ENCODE measurements at regions not wholly inside any gene's neighbourhood (a gene's known extent, or its start where the extent isn't known, plus 50 kb on each side); places are given as distances from the start of the nearest gene placed in this dataset.

DNA sequence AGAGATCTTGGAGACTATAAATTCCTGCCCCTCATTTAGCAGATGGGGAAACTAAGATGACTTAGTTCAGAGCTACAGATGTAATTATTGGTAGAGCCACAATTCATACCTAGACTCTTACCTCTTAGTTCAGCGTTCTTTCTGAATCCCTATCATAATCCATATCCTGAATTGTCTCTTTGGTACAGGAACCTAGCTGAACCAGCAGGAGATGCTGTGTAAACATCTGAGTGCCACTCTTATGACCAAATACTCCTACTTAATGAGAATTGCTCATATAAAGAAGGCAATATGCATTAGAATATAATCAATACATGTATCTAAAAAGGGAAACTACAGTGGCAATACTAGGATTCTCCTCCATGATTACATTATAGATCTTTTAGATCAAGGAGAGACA, 459.0 kb downstream of the SIPA1L2 start:
- Histone ChIP-seq H3K79me2 (ENCODE audit: control insufficient read depth, insufficient read depth, low read length) (no peaks in the 10 kb centered on the region), H3K9me3 (replicated peaks; ENCODE audit: control insufficient read depth, insufficient read depth, low read depth, low read length) (no peaks in the 10 kb centered on the region), H3K9ac (ENCODE audit: insufficient read depth in 1 of 2, low read depth in 2 of 2, low read length in 2 of 2) (no peak overlapping the region), H3K4me1 (replicated peaks in 1 of 2; ENCODE audit: control insufficient read depth in 2 of 2, insufficient read depth in 2 of 2, low read length in 2 of 2) (no peaks in the 10 kb centered on the region), H3K36me3 (ENCODE audit: control insufficient read depth, insufficient read depth, low read length) (no peaks in the 10 kb centered on the region), H3K9me1 (ENCODE audit: control insufficient read depth, insufficient read depth, low read length) (no peaks in the 10 kb centered on the region), H4K20me1 (replicated peaks; ENCODE audit: control insufficient read depth, insufficient read depth, low read length) (no peaks in the 10 kb centered on the region), H3K4me2 (ENCODE audit: insufficient read depth, low read length) (no peak overlapping the region), H3K4me3 (no peak overlapping the region), H3K27ac (ENCODE audit: extremely low read depth, low read depth, low read length) (no peak overlapping the region), H3K27me3 (ENCODE audit: control insufficient read depth in 2 of 2, insufficient read depth in 2 of 2, low read length in 2 of 2) (no peaks in the 10 kb centered on the region), H2AFZ (ENCODE audit: low read depth, low read length) (no peak overlapping the region)
- WGBS (ENCODE audit: insufficient coverage, low coverage, missing lambda C conversion rate) = 4% methylated on average over 1 of the region's 1 CpG
- BruUV-seq (replicated peaks) = no TSS peak
- no peak for DNase-seq (ENCODE audit: extremely low read depth in 1 of 4, low spot score in 3 of 4)
- POLR2A ChIA-PET = no interaction called here
- in situ Hi-C loops (cut with MboI) (no loop called here), intact Hi-C loops (cut with micrococcal nuclease) (no loop called here)
- no peak for FAIRE-seq
- TF ChIP-seq ZNF124 (CRISPR knock-in tag; IDR thresholded peaks at IDR 0.05) = no peak
- TF ChIP-seq TRIM28 (IDR thresholded peaks at IDR 0.05) = no peak
- TF ChIP-seq NFIC (IDR thresholded peaks at IDR 0.05) = no peak
- no peak for TF ChIP-seq ZNF239 (CRISPR knock-in tag; IDR thresholded peaks at IDR 0.05)
- no peak for TF ChIP-seq CBX8 (IDR thresholded peaks at IDR 0.05; ENCODE audit: borderline replicate concordance, extremely low read depth, low read depth, low read length, poor library complexity, severe bottlenecking)
- no peak for TF ChIP-seq ZBTB1 (CRISPR knock-in tag; IDR thresholded peaks at IDR 0.05; ENCODE audit: borderline replicate concordance, low read depth)
- TF ChIP-seq, protein P1, sequence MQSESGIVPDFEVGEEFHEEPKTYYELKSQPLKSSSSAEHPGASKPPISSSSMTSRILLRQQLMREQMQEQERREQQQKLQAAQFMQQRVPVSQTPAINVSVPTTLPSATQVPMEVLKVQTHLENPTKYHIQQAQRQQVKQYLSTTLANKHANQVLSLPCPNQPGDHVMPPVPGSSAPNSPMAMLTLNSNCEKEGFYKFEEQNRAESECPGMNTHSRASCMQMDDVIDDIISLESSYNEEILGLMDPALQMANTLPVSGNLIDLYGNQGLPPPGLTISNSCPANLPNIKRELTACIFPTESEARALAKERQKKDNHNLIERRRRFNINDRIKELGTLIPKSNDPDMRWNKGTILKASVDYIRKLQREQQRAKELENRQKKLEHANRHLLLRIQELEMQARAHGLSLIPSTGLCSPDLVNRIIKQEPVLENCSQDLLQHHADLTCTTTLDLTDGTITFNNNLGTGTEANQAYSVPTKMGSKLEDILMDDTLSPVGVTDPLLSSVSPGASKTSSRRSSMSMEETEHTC (IDR thresholded peaks at IDR 0.05) = no peak
- no peak for TF ChIP-seq CHD2 (IDR thresholded peaks at IDR 0.05; ENCODE audit: low read depth, low read length)
- no peak for TF ChIP-seq TCF3 (CRISPR knock-in tag; IDR thresholded peaks at IDR 0.05)
- no peak for TF ChIP-seq BCOR (IDR thresholded peaks at IDR 0.05)
- no peak for TF ChIP-seq ZNF311 (CRISPR knock-in tag; IDR thresholded peaks at IDR 0.05)
- TF ChIP-seq CBFA2T2 (conservative IDR thresholded peaks at IDR 0.05) = no peak
- TF ChIP-seq ZNF224 (CRISPR knock-in tag; IDR thresholded peaks at IDR 0.05) = no peak
- CTCF ChIA-PET (ENCODE audit: low intra/inter-chr PET ratio) = no interaction called here
- no peak for ATAC-seq

All from K562 (cell line).